ENCODE measurements at regions not wholly inside any gene's neighbourhood (a gene's known extent, or its start where the extent isn't known, plus 50 kb on each side); places are given as distances from the start of the nearest gene placed in this dataset.

DNA sequence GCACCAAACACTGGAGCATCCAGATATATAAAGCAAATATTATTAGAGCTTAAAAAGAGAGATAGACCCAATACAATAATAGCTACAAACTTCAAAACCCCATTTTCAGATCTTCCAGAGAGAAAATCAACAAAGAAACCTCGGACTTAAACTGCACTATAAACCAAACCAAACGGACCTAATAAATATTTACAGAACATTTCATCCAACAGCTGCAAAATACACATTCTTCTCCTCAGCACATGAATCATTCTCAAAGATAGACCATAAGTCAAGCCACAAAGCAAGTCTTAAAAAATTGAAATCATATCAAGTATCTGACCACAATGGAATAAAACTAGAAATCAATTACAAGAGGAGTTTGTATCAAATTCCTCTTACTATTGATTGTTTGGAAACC, 140.2 kb upstream of the OTOS start:
- H3K36me3 ChIP-seq (ENCODE audit: insufficient read depth, low read length, poor library complexity, severe bottlenecking) = no peaks in the 10 kb centered on the region
- TF ChIP-seq, protein P1, sequence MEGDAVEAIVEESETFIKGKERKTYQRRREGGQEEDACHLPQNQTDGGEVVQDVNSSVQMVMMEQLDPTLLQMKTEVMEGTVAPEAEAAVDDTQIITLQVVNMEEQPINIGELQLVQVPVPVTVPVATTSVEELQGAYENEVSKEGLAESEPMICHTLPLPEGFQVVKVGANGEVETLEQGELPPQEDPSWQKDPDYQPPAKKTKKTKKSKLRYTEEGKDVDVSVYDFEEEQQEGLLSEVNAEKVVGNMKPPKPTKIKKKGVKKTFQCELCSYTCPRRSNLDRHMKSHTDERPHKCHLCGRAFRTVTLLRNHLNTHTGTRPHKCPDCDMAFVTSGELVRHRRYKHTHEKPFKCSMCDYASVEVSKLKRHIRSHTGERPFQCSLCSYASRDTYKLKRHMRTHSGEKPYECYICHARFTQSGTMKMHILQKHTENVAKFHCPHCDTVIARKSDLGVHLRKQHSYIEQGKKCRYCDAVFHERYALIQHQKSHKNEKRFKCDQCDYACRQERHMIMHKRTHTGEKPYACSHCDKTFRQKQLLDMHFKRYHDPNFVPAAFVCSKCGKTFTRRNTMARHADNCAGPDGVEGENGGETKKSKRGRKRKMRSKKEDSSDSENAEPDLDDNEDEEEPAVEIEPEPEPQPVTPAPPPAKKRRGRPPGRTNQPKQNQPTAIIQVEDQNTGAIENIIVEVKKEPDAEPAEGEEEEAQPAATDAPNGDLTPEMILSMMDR (conservative IDR thresholded peaks at IDR 0.05; ENCODE audit: low read depth, low read length) = no peak
- no peak for TF ChIP-seq EZH2 (IDR thresholded peaks at IDR 0.05; ENCODE audit: borderline replicate concordance, low read depth, low read length, poor library complexity, severe bottlenecking)
- peaks cover 30% of the 10 kb centered on the region for H3K27me3 ChIP-seq (replicated peaks; ENCODE audit: insufficient read depth, low read depth, low read length, poor library complexity)
- ChIA-PET POLR2A (ENCODE audit: low non-redundant PET) (no interaction called here), CTCF (no interaction called here)
- no peak overlapping the region for H3K4me3 ChIP-seq (ENCODE audit: low read depth, low read length, poor library complexity, severe bottlenecking)
- no TSS peak for BruUV-seq (replicated peaks)
- DNase-seq (ENCODE audit: low spot score) = no peak
- H3K4me1 ChIP-seq (ENCODE audit: insufficient read depth, low read length, poor library complexity, severe bottlenecking) = no peaks in the 10 kb centered on the region
- H3K9me3 ChIP-seq (ENCODE audit: low read depth, low read length, poor library complexity, severe bottlenecking) = no peaks in the 10 kb centered on the region
- intact Hi-C loops (cut with micrococcal nuclease; ENCODE audit: unreplicated experiment) = no loop called here
- no peak overlapping the region for H3K27ac ChIP-seq (ENCODE audit: low read depth, low read length, poor library complexity, severe bottlenecking)

DNA sequence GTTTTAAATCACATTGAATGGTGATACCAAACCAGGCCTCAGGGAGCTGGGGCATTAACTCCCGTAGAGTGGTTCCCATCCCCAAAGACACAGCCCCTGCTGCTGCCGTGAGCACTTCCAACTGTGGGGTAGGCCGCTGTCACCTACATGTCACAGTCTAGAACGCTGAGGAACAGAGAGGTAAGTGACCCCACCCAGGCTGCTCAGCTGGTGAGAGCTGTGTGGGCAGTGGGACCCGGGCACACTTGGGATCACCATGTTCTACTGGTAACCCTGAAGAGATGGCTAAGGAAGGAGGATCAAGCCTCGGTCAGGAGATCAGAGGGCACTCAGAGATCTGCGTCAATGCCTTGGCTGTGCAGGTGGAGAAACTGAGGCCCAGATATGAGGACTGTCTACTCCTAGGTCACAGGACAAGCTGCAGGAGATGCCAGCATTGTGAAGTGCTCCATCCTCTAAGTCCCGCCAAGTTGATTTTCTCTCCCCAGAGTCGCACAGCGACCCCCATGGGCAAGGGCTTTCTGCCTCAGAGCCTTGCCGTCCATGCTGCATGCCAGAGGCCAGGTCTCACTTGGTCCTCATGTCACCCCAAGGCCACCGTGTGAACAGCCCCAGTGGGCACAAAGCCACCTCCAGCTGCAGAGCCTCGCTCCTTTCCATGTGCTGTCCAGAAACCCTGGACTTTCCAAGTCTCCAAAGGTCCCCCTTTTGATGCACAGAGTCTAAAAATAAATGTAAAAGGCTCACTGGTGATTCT, 144.2 kb upstream of the OTOS start:
- CTCF ChIA-PET = no interaction called here
- intact Hi-C loops (cut with micrococcal nuclease; ENCODE audit: unreplicated experiment) = no loop called here
- BruUV-seq (replicated peaks) = no TSS peak

DNA sequence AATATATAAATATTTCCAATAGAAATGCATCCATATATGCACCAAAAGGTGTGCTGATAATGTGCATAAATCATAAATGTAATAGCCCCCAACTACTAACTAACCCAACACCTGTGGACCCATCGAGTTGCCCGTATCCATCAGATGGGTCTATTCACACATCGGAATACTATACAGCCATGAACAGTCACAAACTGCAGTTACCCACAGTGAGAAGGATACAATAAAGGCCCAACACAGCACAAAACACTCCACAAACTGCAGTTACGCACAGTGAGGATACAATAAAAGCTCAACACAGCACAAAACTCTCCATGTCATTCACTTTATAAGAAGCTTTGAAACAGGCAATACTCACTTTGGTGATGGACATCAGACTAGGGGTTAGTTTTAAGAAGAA, 145.3 kb upstream of the OTOS start:
- no peaks in the 10 kb centered on the region for H3K9me3 ChIP-seq (ENCODE audit: low read depth, low read length, poor library complexity, severe bottlenecking)
- H3K4me3 ChIP-seq (ENCODE audit: low read depth, low read length, poor library complexity, severe bottlenecking) = no peak overlapping the region
- peaks cover 19% of the 10 kb centered on the region for H3K27me3 ChIP-seq (replicated peaks; ENCODE audit: insufficient read depth, low read depth, low read length, poor library complexity)
- no peak overlapping the region for H3K27ac ChIP-seq (ENCODE audit: low read depth, low read length, poor library complexity, severe bottlenecking)
- no peak for TF ChIP-seq EZH2 (IDR thresholded peaks at IDR 0.05; ENCODE audit: borderline replicate concordance, low read depth, low read length, poor library complexity, severe bottlenecking)
- TF ChIP-seq, protein P1 (conservative IDR thresholded peaks at IDR 0.05; ENCODE audit: low read depth, low read length) = no peak
- H3K4me1 ChIP-seq (ENCODE audit: insufficient read depth, low read length, poor library complexity, severe bottlenecking) = no peaks in the 10 kb centered on the region
- CTCF ChIA-PET = no interaction called here
- POLR2A ChIA-PET (ENCODE audit: low non-redundant PET) = no interaction called here
- DNase-seq (ENCODE audit: low spot score) = no peak
- no TSS peak for BruUV-seq (replicated peaks)
- H3K36me3 ChIP-seq (ENCODE audit: insufficient read depth, low read length, poor library complexity, severe bottlenecking) = no peaks in the 10 kb centered on the region
- intact Hi-C loops (cut with micrococcal nuclease; ENCODE audit: unreplicated experiment) = no loop called here

More for the DNA sequence above, 144.2 kb upstream of the OTOS start:
- no peaks in the 10 kb centered on the region for H3K36me3 ChIP-seq (ENCODE audit: insufficient read depth, low read length, poor library complexity, severe bottlenecking)
- H3K4me3 ChIP-seq (ENCODE audit: low read depth, low read length, poor library complexity, severe bottlenecking) = no peak overlapping the region
- H3K4me1 ChIP-seq (ENCODE audit: insufficient read depth, low read length, poor library complexity, severe bottlenecking) = no peaks in the 10 kb centered on the region
- H3K9me3 ChIP-seq (ENCODE audit: low read depth, low read length, poor library complexity, severe bottlenecking) = no peaks in the 10 kb centered on the region
- H3K27ac ChIP-seq (ENCODE audit: low read depth, low read length, poor library complexity, severe bottlenecking) = no peak overlapping the region
- no peak for TF ChIP-seq EZH2 (IDR thresholded peaks at IDR 0.05; ENCODE audit: borderline replicate concordance, low read depth, low read length, poor library complexity, severe bottlenecking)
- TF ChIP-seq, protein P1 (conservative IDR thresholded peaks at IDR 0.05; ENCODE audit: low read depth, low read length) = no peak
- no peak for DNase-seq (ENCODE audit: low spot score)
- POLR2A ChIA-PET (ENCODE audit: low non-redundant PET) = no interaction called here
- peaks cover 29% of the 10 kb centered on the region for H3K27me3 ChIP-seq (replicated peaks; ENCODE audit: insufficient read depth, low read depth, low read length, poor library complexity)

Measured in A673 (cell line).